ENCODE measurements at regions not wholly inside any gene's neighbourhood (a gene's known extent, or its start where the extent isn't known, plus 50 kb on each side); places are given as distances from the start of the nearest gene placed in this dataset.

DNA sequence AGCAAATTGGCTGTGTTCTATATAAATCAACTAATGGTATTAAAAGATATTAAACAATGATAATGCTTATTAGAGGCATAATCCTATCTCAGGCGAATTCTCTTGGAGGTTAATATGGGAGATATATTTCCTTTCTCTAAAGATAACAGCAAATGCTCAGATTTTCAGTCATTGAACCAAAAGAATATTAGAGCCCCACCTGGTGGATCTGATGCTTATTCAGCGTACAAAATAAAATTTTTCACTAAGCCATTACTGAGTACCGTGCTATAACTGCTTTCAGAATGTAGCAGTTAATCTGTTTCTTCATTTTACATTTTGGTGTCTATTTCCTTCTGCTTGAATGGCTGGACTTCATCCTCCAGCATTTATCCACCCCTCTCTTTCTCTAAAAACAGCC, 143.3 kb upstream of the IPO5 start:
- H3K27me3 Mint-ChIP-seq: peaks cover 7% of the 10 kb centered on the region
- ChIA-PET CTCF (no interaction called here), POLR2A (no interaction called here)
- no peak overlapping the region for H3K27ac Mint-ChIP-seq
- H3K4me1 Mint-ChIP-seq: no peaks in the 10 kb centered on the region
- no peaks in the 10 kb centered on the region for H3K36me3 Mint-ChIP-seq (ENCODE audit: low read depth)
- no peak for DNase-seq
- H3K4me3 Mint-ChIP-seq: no peak overlapping the region
- H3K9me3 Mint-ChIP-seq: no peaks in the 10 kb centered on the region

DNA sequence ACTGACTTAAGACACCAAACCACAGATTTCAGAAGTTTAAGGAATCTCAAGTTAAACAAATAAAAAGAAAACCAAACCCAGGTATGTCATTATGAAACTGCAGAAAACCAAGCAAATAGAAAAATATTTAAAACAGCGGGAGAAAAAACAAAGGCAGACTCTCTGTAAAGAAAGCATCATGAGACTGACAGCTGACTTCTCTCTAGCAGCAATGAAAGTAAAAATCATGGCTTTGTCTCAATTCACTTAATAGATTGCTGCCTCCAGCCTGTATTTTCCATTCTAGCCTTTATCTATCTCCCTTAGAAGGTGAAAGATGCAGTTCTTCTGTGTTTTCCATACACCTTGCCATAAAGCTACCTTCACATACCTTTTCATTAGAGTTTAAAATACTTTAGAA, 131.1 kb upstream of the IPO5 start:
- Mint-ChIP-seq H3K9me3 (peaks cover 2% of the 10 kb centered on the region), H3K36me3 (ENCODE audit: low read depth) (no peaks in the 10 kb centered on the region), H3K4me3 (no peak overlapping the region), H3K27ac (no peak overlapping the region), H3K27me3 (peaks cover 3% of the 10 kb centered on the region), H3K4me1 (no peaks in the 10 kb centered on the region)
- POLR2A ChIA-PET: no interaction called here
- no peak for DNase-seq
- CTCF ChIA-PET: interaction anchor here (0.6 kb wide), 1 partner anchor 111 kb away, joined by 3 read pairs; no protein-coding TSS in a partner anchor

DNA sequence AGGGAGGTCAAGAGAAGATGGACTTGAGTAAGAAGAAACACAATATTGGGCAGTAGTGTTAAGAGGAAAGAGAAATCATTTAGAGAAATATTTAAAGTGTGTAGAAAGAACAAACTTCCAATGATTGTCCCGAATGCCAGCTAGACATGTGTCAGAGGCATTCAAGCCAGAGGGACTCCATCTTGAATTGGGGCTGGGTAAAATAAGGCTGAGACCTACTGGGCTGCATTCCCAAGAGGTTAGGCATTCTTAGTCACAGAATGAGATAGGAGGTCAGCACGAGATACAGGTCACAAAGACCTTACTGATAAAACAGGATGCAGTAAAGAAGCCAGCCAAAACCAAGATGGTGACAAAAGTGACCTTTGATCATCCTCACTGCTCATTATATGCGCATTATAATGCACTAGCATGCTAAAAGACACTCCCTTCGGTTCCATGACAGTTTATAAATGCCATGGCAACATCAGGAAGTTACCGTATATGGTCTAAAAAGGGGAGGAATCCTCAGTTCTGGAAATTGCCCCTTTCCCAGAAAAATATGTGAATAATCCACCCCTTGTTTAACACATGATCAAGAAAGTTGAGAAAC, 127.0 kb upstream of the IPO5 start:
- H3K36me3 Mint-ChIP-seq (ENCODE audit: low read depth): no peaks in the 10 kb centered on the region
- DNase-seq: no peak
- POLR2A ChIA-PET: no interaction called here
- no peak overlapping the region for H3K27ac Mint-ChIP-seq
- peaks cover 4% of the 10 kb centered on the region for H3K27me3 Mint-ChIP-seq
- CTCF ChIA-PET: no interaction called here
- no peaks in the 10 kb centered on the region for H3K4me1 Mint-ChIP-seq
- peaks cover 2% of the 10 kb centered on the region for H3K9me3 Mint-ChIP-seq
- no peak overlapping the region for H3K4me3 Mint-ChIP-seq

DNA sequence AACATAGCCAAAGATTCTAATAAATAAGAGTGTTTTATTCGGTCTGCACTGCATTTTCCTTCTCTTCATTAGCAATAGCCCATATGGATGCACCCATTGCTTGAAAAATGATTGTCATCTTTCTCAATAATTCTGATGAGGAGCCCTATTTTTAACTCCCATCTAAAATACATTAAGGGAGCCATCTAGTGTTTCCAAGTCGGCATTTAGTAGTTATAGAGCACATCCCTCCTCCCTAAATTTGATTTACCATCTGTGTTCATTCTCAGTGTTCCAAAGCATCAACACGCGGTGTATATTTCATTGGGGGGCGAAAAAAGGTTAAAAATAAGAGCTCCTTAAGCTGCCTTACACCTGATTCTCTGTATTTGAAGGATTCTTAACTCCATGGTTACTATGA, 119.2 kb upstream of the IPO5 start:
- H3K4me1 Mint-ChIP-seq: no peaks in the 10 kb centered on the region
- no peak overlapping the region for H3K27ac Mint-ChIP-seq
- no peak for DNase-seq
- no peaks in the 10 kb centered on the region for H3K9me3 Mint-ChIP-seq
- ChIA-PET CTCF (no interaction called here), POLR2A (no interaction called here)
- H3K36me3 Mint-ChIP-seq (ENCODE audit: low read depth): no peaks in the 10 kb centered on the region
- H3K27me3 Mint-ChIP-seq: peaks cover 5% of the 10 kb centered on the region
- no peak overlapping the region for H3K4me3 Mint-ChIP-seq

DNA sequence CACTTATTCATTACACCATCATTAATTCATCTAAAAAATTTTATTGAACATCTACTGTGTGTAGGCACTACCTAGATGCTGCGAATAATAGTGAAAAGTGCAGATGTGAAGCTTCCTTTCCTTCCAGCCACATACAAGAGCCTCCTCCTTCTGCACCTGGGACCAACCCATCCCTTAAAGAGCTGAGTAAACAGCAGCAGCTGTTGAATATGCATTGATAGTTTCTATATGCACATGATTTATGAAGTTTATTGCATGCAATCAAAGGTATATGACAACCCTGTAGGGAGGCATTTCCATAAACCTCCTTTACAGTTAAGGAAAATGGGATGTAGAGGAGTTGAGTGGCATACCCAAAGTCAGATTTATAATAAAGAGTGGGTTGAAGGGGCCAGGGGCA, 110.3 kb upstream of the IPO5 start:
- Mint-ChIP-seq H3K27ac (no peak overlapping the region), H3K4me3 (no peak overlapping the region), H3K9me3 (no peaks in the 10 kb centered on the region), H3K36me3 (ENCODE audit: low read depth) (no peaks in the 10 kb centered on the region), H3K27me3 (peaks cover 6% of the 10 kb centered on the region), H3K4me1 (no peaks in the 10 kb centered on the region)
- DNase-seq: no peak
- CTCF ChIA-PET: interaction anchor here (1.2 kb wide), 1 partner anchor 13 kb away, joined by 3 read pairs; no protein-coding TSS in a partner anchor
- POLR2A ChIA-PET: no interaction called here

DNA sequence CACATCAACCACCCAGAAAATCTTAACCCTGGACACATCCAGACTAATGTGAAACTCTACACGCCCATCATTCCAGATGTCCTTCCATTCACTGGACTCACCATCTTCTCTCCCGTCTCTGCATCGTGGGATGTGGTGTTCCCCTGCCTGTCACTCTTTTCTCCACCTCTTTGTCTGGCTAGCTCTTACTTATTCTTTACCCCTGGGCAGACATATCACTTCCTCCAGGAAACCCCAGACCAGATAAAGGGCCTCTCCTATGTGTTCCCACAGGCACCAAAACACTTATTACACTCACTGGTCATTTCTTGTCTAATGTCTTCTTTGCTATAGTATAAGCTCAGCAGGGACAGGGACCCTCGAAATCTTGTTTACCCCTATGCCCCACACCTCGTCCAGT, 109.3 kb upstream of the IPO5 start:
- H3K27me3 Mint-ChIP-seq: peaks cover 8% of the 10 kb centered on the region
- no peaks in the 10 kb centered on the region for H3K9me3 Mint-ChIP-seq
- CTCF ChIA-PET: interaction anchor here (1.2 kb wide), 1 partner anchor 12 kb away, joined by 3 read pairs; no protein-coding TSS in a partner anchor
- no peak overlapping the region for H3K27ac Mint-ChIP-seq
- no peak for DNase-seq
- H3K4me1 Mint-ChIP-seq: no peaks in the 10 kb centered on the region
- POLR2A ChIA-PET: no interaction called here
- no peaks in the 10 kb centered on the region for H3K36me3 Mint-ChIP-seq (ENCODE audit: low read depth)
- no peak overlapping the region for H3K4me3 Mint-ChIP-seq

DNA sequence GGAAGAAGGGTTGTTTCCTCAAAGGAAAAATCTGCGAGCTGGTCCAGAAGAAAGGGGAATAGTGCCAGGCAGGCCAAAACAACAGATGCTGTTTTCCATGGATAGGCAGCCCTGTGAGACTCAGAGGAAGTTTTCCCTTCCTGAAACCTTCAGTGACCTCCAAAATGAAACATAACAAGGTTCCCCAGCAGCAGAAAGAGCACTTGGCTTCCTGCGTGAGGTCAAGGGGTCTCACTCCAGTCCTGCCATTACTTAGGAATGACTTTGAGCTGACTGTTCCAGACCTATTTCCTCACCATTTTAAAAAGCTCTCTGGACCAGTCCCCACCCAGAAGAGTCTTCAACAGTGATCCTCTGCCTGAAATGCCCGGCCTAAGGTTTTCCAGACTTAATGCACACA, 104.6 kb upstream of the IPO5 start:
- H3K27me3 Mint-ChIP-seq: peaks cover 6% of the 10 kb centered on the region
- CTCF ChIA-PET: no interaction called here
- no peak overlapping the region for H3K27ac Mint-ChIP-seq
- no peaks in the 10 kb centered on the region for H3K9me3 Mint-ChIP-seq
- POLR2A ChIA-PET: no interaction called here
- DNase-seq: no peak
- H3K4me1 Mint-ChIP-seq: no peaks in the 10 kb centered on the region
- H3K4me3 Mint-ChIP-seq: no peak overlapping the region
- H3K36me3 Mint-ChIP-seq (ENCODE audit: low read depth): no peaks in the 10 kb centered on the region

DNA sequence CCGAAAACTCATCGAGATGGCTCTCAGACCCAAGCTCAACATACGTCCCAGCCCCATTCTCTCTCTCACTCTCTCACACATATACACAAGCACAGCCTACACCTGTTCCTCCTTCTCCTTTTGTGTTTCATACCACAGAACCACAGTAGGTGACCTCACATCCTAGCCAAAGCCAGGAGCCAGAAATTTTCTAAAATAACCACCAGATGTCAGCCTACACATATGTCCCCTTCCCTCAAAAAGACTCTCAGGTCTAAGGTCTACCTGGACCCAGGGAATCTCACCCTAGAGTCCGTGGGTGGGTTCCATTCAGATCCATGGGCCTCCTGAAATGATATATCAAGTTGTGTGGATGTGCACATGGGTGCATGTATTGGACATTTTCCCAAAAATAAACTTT, 104.2 kb upstream of the IPO5 start:
- DNase-seq: no peak
- POLR2A ChIA-PET: no interaction called here
- no peaks in the 10 kb centered on the region for H3K36me3 Mint-ChIP-seq (ENCODE audit: low read depth)
- no peaks in the 10 kb centered on the region for H3K9me3 Mint-ChIP-seq
- H3K27ac Mint-ChIP-seq: no peak overlapping the region
- peaks cover 3% of the 10 kb centered on the region for H3K27me3 Mint-ChIP-seq
- H3K4me1 Mint-ChIP-seq: no peaks in the 10 kb centered on the region
- CTCF ChIA-PET: no interaction called here
- no peak overlapping the region for H3K4me3 Mint-ChIP-seq

DNA sequence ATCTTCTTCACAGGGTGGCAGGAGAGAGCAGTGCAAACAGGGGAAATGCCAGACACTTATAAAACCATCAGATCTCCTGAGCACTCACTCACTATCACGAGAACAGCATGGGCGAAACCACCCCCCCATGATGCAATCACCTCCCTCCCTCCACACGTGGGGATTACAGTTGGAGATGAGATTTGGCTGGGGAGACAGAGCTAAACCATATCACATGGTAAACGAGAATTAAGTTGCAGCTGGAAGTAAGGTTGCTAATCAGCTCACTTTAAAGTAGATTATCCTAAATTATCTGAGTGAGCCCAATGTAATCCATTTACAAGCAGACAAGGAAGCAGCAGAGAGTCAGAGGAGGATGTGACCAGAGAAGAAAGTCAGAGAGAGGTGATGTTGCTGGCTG, 102.2 kb upstream of the IPO5 start:
- Mint-ChIP-seq H3K36me3 (ENCODE audit: low read depth) (no peaks in the 10 kb centered on the region), H3K4me1 (no peaks in the 10 kb centered on the region), H3K27ac (no peak overlapping the region), H3K9me3 (no peaks in the 10 kb centered on the region), H3K27me3 (peaks cover 3% of the 10 kb centered on the region), H3K4me3 (no peak overlapping the region)
- DNase-seq: no peak
- POLR2A ChIA-PET: no interaction called here
- CTCF ChIA-PET: no interaction called here

DNA sequence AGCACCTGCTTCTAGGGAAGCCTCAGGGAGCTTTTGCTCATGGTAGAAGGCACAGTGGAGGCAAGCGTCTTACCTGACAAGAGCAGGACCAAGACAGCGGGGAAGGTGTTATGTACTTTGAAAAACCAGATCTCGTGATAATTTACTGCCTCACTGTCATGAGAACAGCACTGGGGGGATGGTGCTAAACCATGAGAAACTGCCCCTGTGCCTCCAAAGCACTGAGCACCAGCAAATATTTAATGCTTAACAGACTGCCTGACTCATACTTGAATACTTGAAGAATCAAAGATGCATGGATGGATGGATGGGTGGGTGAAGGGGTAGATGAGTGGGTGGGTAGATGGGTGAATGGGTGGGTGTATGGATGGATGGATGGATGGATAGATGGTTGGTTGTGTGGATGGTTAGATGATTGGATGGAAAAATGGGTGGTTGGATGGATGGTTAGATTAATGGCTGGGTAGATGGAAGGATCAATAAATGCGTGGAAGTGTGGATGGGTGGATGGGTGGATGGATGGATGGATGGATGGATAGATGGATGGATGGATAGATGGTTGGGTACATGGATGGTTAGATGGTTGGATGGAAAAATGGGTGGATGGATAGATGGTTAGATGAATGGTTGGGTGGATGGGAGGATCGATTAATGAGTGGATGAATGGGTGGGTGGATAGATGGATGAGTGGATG, 101.1 kb upstream of the IPO5 start:
- no peaks in the 10 kb centered on the region for H3K4me1 Mint-ChIP-seq
- H3K27me3 Mint-ChIP-seq: peaks cover 3% of the 10 kb centered on the region
- no peak for DNase-seq
- POLR2A ChIA-PET: no interaction called here
- CTCF ChIA-PET: no interaction called here
- H3K27ac Mint-ChIP-seq: no peak overlapping the region
- no peaks in the 10 kb centered on the region for H3K9me3 Mint-ChIP-seq
- H3K4me3 Mint-ChIP-seq: no peak overlapping the region
- no peaks in the 10 kb centered on the region for H3K36me3 Mint-ChIP-seq (ENCODE audit: low read depth)

DNA sequence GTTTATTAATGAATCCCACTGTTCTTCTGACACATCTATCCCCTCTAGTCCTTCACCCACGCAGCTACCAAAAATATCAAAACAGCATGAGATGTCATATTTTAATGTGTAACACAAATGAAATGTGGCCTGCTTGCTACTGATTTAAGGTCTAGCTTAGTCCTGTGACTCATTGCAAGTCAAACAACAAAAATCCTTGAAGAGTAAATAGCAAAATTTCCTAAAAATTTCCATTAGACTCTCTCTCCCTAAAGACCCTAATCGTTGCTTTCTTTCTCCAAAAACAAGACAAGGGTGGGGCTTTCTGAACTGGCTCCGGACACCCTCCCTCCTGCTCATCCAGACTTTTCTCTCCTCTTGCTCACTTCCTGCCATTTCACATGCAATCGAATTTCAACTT, 99.9 kb upstream of the IPO5 start:
- ChIA-PET CTCF (no interaction called here), POLR2A (no interaction called here)
- Mint-ChIP-seq H3K4me3 (no peak overlapping the region), H3K36me3 (ENCODE audit: low read depth) (no peaks in the 10 kb centered on the region), H3K27ac (no peak overlapping the region), H3K9me3 (no peaks in the 10 kb centered on the region), H3K27me3 (peaks cover 3% of the 10 kb centered on the region), H3K4me1 (no peaks in the 10 kb centered on the region)
- DNase-seq: no peak

DNA sequence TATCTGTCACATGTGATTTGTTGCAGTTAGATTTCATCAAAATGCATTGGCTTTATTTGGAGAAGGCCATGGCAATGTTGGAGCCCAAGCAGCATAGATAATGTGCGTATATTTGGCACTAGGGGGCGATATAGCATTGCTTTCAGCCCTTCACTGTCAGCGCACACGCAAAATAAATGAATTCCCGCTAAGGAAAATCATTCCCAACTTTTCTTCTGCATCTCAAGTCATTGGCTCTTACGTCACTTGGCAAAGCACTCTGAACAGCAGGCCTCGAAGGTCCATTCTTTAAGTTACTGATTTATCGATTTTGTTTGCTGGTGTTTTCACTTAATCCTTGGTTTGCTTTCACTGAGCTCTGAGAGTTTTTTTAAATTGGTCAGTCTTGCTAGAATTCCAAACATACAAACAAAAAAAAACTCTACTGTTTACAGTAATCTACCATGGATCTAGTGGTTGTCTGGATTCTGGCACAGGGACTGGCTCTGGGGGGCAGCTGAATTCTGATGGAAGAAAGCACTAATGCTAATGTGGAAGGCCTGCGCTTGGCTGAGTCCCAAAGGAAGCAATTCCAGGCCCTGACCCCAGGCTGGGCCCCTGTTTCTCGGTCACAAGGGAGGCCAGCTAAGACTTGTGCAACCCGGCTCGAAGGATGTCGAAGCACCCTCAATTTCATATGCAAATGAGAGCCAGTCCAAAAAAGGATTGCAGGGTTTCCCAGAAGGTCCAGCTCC, 97.7 kb upstream of the IPO5 start:
- no peak for DNase-seq
- Mint-ChIP-seq H3K27me3 (peaks cover 2% of the 10 kb centered on the region), H3K27ac (no peak overlapping the region), H3K36me3 (ENCODE audit: low read depth) (no peaks in the 10 kb centered on the region), H3K4me1 (no peaks in the 10 kb centered on the region), H3K4me3 (no peak overlapping the region), H3K9me3 (no peaks in the 10 kb centered on the region)
- ChIA-PET CTCF (interaction anchor here (0.7 to 2.0 kb wide), 17 partner anchors 10 to 846 kb away, joined by 3 to 9 read pairs (median 3); no protein-coding TSS in a partner anchor), POLR2A (no interaction called here)

DNA sequence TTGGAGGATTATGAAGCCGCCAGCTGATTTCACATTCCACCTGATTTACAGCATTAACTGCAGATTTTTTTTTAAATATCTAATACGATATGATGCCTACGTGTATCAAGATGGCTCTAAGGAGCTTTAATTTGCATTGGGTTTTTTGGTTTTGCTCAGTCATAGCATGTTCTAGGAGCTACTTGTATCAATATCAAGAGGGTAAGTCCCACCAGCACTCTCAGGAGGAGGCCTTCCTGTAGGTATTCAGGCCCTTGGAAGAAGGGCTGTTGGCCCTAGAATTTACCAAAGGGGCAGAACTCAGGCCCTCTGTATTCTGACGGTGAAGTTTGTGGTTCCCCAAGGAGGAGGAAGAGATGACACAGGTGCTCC, 97.2 kb upstream of the IPO5 start:
- Mint-ChIP-seq H3K9me3 (no peaks in the 10 kb centered on the region), H3K36me3 (ENCODE audit: low read depth) (no peaks in the 10 kb centered on the region), H3K27ac (no peak overlapping the region), H3K27me3 (peaks cover 2% of the 10 kb centered on the region), H3K4me3 (no peak overlapping the region), H3K4me1 (no peaks in the 10 kb centered on the region)
- ChIA-PET CTCF (interaction anchor here (0.7 to 2.0 kb wide), 16 partner anchors 9 to 846 kb away, joined by 3 to 9 read pairs (median 4); no protein-coding TSS in a partner anchor), POLR2A (no interaction called here)
- no peak for DNase-seq

DNA sequence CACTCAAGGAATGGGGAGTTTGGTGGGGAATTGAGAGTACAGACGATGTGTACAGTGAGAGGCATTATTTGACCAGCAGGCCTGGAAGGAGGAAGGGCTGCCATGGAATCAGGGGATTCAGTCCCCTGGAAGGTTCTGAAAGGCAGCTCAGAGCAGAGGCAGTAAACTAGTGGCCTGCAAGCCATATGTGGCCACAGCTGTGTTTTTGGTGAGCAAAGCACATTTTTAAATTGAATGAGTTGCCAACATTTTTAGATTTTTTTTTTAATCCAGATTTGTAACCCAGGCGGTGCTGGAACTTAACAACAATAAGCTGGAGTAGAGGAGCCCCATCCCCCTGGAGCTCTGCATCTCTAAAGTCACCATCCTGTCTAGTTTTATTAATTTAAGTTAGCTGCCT, 95.3 kb upstream of the IPO5 start:
- no peaks in the 10 kb centered on the region for H3K4me1 Mint-ChIP-seq

More for the DNA sequence above, 95.3 kb upstream of the IPO5 start:
- CTCF ChIA-PET: interaction anchor here (0.7 kb wide), 1 partner anchor 22 kb away, joined by 3 read pairs; no protein-coding TSS in a partner anchor
- POLR2A ChIA-PET: no interaction called here
- H3K36me3 Mint-ChIP-seq (ENCODE audit: low read depth): no peaks in the 10 kb centered on the region
- no peak overlapping the region for H3K4me3 Mint-ChIP-seq
- no peak overlapping the region for H3K27ac Mint-ChIP-seq
- DNase-seq: no peak
- H3K27me3 Mint-ChIP-seq: peaks cover 5% of the 10 kb centered on the region
- no peaks in the 10 kb centered on the region for H3K9me3 Mint-ChIP-seq
